ENCODE measurements at regions not wholly inside any gene's neighbourhood (a gene's known extent, or its start where the extent isn't known, plus 50 kb on each side); places are given as distances from the start of the nearest gene placed in this dataset.

- intact Hi-C loops (cut with micrococcal nuclease) = no loop called here
- Histone ChIP-seq H3K79me2 (ENCODE audit: insufficient read depth, low read length) (no peaks in the 10 kb centered on the region), H2AFZ (ENCODE audit: low read depth, low read length, poor library complexity, severe bottlenecking) (no peak overlapping the region), H3K4me2 (ENCODE audit: low read length) (no peak overlapping the region), H3K27ac (ENCODE audit: low read depth, low read length) (no peak overlapping the region), H3K9me3 (ENCODE audit: control insufficient read depth in 1 of 2, insufficient read depth in 1 of 2, low read depth in 1 of 2, low read length in 2 of 2) (no peaks in the 10 kb centered on the region), H3K9me2 (ENCODE audit: insufficient read depth) (no peaks in the 10 kb centered on the region), H3K4me3 (replicated peaks in 1 of 2; ENCODE audit: low read depth in 1 of 2, low read length in 2 of 2) (no peak overlapping the region), H3K27me3 (ENCODE audit: insufficient read depth, low read length) (no peaks in the 10 kb centered on the region), H3K9ac (ENCODE audit: low read length) (no peak overlapping the region), H4K20me1 (ENCODE audit: insufficient read depth) (no peaks in the 10 kb centered on the region), H3K36me3 (ENCODE audit: control insufficient read depth in 1 of 2, insufficient read depth in 2 of 2, low read length in 2 of 2) (no peaks in the 10 kb centered on the region), H3K4me1 (ENCODE audit: control insufficient read depth in 1 of 2, insufficient read depth in 2 of 2, low read length in 2 of 2) (no peaks in the 10 kb centered on the region)
- ChIA-PET CTCF (no interaction called here), RAD21 (ENCODE audit: low non-redundant PET in 1 of 2, low total read pairs in 2 of 2, uncharacterized antibody in 2 of 2, unreplicated experiment in 2 of 2) (no interaction called here), POLR2A (no interaction called here)
- ATAC-seq = no peak
- no TSS peak for BruUV-seq (replicated peaks)
- TF ChIP-seq FOSL1 (IDR thresholded peaks at IDR 0.05; ENCODE audit: low read depth) = no peak
- TF ChIP-seq EZH2 (IDR thresholded peaks at IDR 0.05) = no peak
- TF ChIP-seq, protein P1, sequence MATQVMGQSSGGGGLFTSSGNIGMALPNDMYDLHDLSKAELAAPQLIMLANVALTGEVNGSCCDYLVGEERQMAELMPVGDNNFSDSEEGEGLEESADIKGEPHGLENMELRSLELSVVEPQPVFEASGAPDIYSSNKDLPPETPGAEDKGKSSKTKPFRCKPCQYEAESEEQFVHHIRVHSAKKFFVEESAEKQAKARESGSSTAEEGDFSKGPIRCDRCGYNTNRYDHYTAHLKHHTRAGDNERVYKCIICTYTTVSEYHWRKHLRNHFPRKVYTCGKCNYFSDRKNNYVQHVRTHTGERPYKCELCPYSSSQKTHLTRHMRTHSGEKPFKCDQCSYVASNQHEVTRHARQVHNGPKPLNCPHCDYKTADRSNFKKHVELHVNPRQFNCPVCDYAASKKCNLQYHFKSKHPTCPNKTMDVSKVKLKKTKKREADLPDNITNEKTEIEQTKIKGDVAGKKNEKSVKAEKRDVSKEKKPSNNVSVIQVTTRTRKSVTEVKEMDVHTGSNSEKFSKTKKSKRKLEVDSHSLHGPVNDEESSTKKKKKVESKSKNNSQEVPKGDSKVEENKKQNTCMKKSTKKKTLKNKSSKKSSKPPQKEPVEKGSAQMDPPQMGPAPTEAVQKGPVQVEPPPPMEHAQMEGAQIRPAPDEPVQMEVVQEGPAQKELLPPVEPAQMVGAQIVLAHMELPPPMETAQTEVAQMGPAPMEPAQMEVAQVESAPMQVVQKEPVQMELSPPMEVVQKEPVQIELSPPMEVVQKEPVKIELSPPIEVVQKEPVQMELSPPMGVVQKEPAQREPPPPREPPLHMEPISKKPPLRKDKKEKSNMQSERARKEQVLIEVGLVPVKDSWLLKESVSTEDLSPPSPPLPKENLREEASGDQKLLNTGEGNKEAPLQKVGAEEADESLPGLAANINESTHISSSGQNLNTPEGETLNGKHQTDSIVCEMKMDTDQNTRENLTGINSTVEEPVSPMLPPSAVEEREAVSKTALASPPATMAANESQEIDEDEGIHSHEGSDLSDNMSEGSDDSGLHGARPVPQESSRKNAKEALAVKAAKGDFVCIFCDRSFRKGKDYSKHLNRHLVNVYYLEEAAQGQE (IDR thresholded peaks at IDR 0.05; ENCODE audit: low read depth) = no peak
- no peak for TF ChIP-seq SP1 (IDR thresholded peaks at IDR 0.05; ENCODE audit: low read depth)
- TF ChIP-seq ZFX (IDR thresholded peaks at IDR 0.05) = no peak
- TF ChIP-seq, protein P2, sequence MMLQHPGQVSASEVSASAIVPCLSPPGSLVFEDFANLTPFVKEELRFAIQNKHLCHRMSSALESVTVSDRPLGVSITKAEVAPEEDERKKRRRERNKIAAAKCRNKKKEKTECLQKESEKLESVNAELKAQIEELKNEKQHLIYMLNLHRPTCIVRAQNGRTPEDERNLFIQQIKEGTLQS (IDR thresholded peaks at IDR 0.05) = no peak
- TF ChIP-seq SIN3A (IDR thresholded peaks at IDR 0.05; ENCODE audit: low read depth) = no peak
- TF ChIP-seq RAD21 (IDR thresholded peaks at IDR 0.05; ENCODE audit: low read depth) = no peak
- TF ChIP-seq EGR1 (IDR thresholded peaks at IDR 0.05; ENCODE audit: low read depth) = no peak
- no peak for TF ChIP-seq POLR2AphosphoS5 (IDR thresholded peaks at IDR 0.05; ENCODE audit: low read depth, low read length)
- no peak for TF ChIP-seq EZH2phosphoT487 (IDR thresholded peaks at IDR 0.05; ENCODE audit: borderline replicate concordance)
- no peak for TF ChIP-seq ELF1 (IDR thresholded peaks at IDR 0.05; ENCODE audit: borderline replicate concordance, low read depth)
- no peak for TF ChIP-seq POLR2A (IDR thresholded peaks at IDR 0.05; ENCODE audit: borderline replicate concordance, extremely low read depth, insufficient read depth, insufficient read length)
- TF ChIP-seq, protein P3, sequence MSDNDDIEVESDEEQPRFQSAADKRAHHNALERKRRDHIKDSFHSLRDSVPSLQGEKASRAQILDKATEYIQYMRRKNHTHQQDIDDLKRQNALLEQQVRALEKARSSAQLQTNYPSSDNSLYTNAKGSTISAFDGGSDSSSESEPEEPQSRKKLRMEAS (IDR thresholded peaks at IDR 0.05) = no peak
- no peak for TF ChIP-seq ZNF274 (IDR thresholded peaks at IDR 0.05; ENCODE audit: low read depth, low read length)
- TF ChIP-seq CEBPB (IDR thresholded peaks at IDR 0.05; ENCODE audit: low read depth) = no peak
- DNase-seq (ENCODE audit: low read depth, low spot score) = no peak
Observed at GRCh38 chr4:100696531-100696930, 178.7 kb upstream of the EMCN start.
